A673 (cell line): ENCODE measurements at regions not wholly inside any gene's neighbourhood (a gene's known extent, or its start where the extent isn't known, plus 50 kb on each side); places are given as distances from the start of the nearest gene placed in this dataset.

Experiments
- BruUV-seq: library from RNA; stranded (reverse); fragments of 400-500 nt; replicated peaks from 2 replicates; lab custom pipeline; 2021; lab: Mats Ljungman, UMichigan
- CTCF ChIA-PET: fragments of 300-600 bp; sonication (Branson Sonifier 250); formaldehyde crosslinking; loops from one replicate; lab custom pipeline; 2022; ENCODE audit warnings: antibody characterized with exemption; lab: Charles Lee
- POLR2A ChIA-PET: fragments of 300-600 bp; sonication (Branson Sonifier 250); formaldehyde crosslinking; loops from one replicate; lab custom pipeline; 2022; ENCODE audit warnings: antibody characterized with exemption; ENCODE audit not compliant: low non-redundant PET; lab: Charles Lee
- DNase-seq: peaks from one replicate; pipeline ENCODE4 v3.0.0-alpha.2; 2015; ENCODE audit warnings: low spot score
- H3K27ac ChIP-seq: fragments of 200-600 bp; sonication (generic); 2 replicates; pipeline ENCODE4 v1.5.1; 2016; ENCODE audit warnings: mixed run types, low read depth, mild to moderate bottlenecking, mixed read lengths, antibody characterized with exemption, low read length; ENCODE audit not compliant: poor library complexity, severe bottlenecking
- H3K27me3 ChIP-seq: fragments of 200-600 bp; sonication (generic); replicated peaks from 2 replicates; pipeline ENCODE4 v1.6.1; 2017; ENCODE audit warnings: mixed run types, low read depth, mild to moderate bottlenecking, mixed read lengths, antibody characterized with exemption, low read length; ENCODE audit not compliant: insufficient read depth, poor library complexity
- H3K36me3 ChIP-seq: fragments of 200-600 bp; sonication (generic); 2 replicates; pipeline ENCODE4 v1.6.1; 2016; ENCODE audit warnings: mixed run types, mild to moderate bottlenecking, mixed read lengths, antibody characterized with exemption, low read length; ENCODE audit not compliant: insufficient read depth, poor library complexity, severe bottlenecking
- H3K4me1 ChIP-seq: fragments of 200-600 bp; sonication (generic); 2 replicates; pipeline ENCODE4 v1.6.1; 2017; ENCODE audit warnings: mixed run types, mild to moderate bottlenecking, mixed read lengths, antibody characterized with exemption, low read length; ENCODE audit not compliant: insufficient read depth, poor library complexity, severe bottlenecking
- H3K4me3 ChIP-seq: fragments of 200-600 bp; sonication (generic); 2 replicates; pipeline ENCODE4 v1.5.1; 2016; ENCODE audit warnings: low read depth, mixed run types, mild to moderate bottlenecking, mixed read lengths, low read length; ENCODE audit not compliant: poor library complexity, severe bottlenecking
- H3K9me3 ChIP-seq: fragments of 200-600 bp; sonication (generic); 2 replicates; pipeline ENCODE4 v1.6.1; 2016; ENCODE audit warnings: mixed run types, low read depth, mild to moderate bottlenecking, mixed read lengths, antibody characterized with exemption, low read length; ENCODE audit not compliant: poor library complexity, severe bottlenecking
- CTCF ChIP-seq: fragments of 300-800, 200-600 bp; sonication (generic); conservative IDR thresholded peaks from 2 replicates; pipeline ENCODE4 v1.5.1; 2017; ENCODE audit warnings: low read depth, mild to moderate bottlenecking, antibody characterized with exemption, low read length, moderate library complexity, mixed read lengths
- EZH2 ChIP-seq: fragments of 200-600 bp; sonication (generic); IDR thresholded peaks from 2 replicates; pipeline ENCODE4 v1.6.1; 2017; ENCODE audit warnings: borderline replicate concordance, low read depth, mild to moderate bottlenecking, mixed read lengths, antibody characterized with exemption, low read length; ENCODE audit not compliant: poor library complexity, severe bottlenecking
- intact Hi-C: fragments of 100-400 bp; cut with micrococcal nuclease; formaldehyde crosslinking; loops from one replicate; pipeline ENCODE4 v1.10.0; 2022; ENCODE audit not compliant: unreplicated experiment

GRCh38 chr10:128701381-128701780 lies 575.2 kb upstream of the MKI67 start:
- intact Hi-C loops: no loop called here
- BruUV-seq: no TSS peak
- no peak for DNase-seq
- ChIA-PET POLR2A (no interaction called here), CTCF (no interaction called here)
- Histone ChIP-seq H3K4me1 (no peaks in the 10 kb centered on the region), H3K36me3 (no peaks in the 10 kb centered on the region), H3K27me3 (peaks cover 49% of the 10 kb centered on the region), H3K9me3 (no peaks in the 10 kb centered on the region), H3K27ac (no peak overlapping the region), H3K4me3 (no peak overlapping the region)
- TF ChIP-seq EZH2 (no peak), CTCF (no peak)

- CTCF ChIA-PET: no interaction called here
- Histone ChIP-seq H3K9me3 (no peaks in the 10 kb centered on the region), H3K4me1 (no peaks in the 10 kb centered on the region), H3K36me3 (no peaks in the 10 kb centered on the region), H3K27ac (no peak overlapping the region), H3K4me3 (no peak overlapping the region), H3K27me3 (peaks cover 49% of the 10 kb centered on the region)
- intact Hi-C loops: no loop called here
- POLR2A ChIA-PET: no interaction called here
- no peak for DNase-seq
- BruUV-seq: no TSS peak
- no peak for TF ChIP-seq CTCF
- TF ChIP-seq EZH2: no peak
Measured at GRCh38 chr10:128701837-128702236, 575.6 kb upstream of the MKI67 start.

- no peak overlapping the region for H3K27ac ChIP-seq
- no TSS peak for BruUV-seq
- ChIA-PET CTCF (no interaction called here), POLR2A (no interaction called here)
- H3K4me3 ChIP-seq: no peak overlapping the region
- no peak for DNase-seq
- no peaks in the 10 kb centered on the region for H3K36me3 ChIP-seq
- peaks cover 32% of the 10 kb centered on the region for H3K27me3 ChIP-seq
- TF ChIP-seq CTCF: no peak
- TF ChIP-seq EZH2: no peak
- no peaks in the 10 kb centered on the region for H3K4me1 ChIP-seq
- no peaks in the 10 kb centered on the region for H3K9me3 ChIP-seq
- intact Hi-C loops: no loop called here
Measured at GRCh38 chr10:128704716-128705115, 578.5 kb upstream of the MKI67 start.
